Prostate gland (tissue), 2 donors: ENCODE measurements at regions not wholly inside any gene's neighbourhood (a gene's known extent, or its start where the extent isn't known, plus 50 kb on each side); places are given as distances from the start of the nearest gene placed in this dataset.
"Not testable (repeated sequence)": the region's sequence is repeated elsewhere in the genome, so short reads cannot be mapped to it uniquely, and the experiment has no call there.

Source experiments
- CTCF ChIP-seq, 4 experiments: fragments of 200-600 bp in 2 of 4; fragments of 450-650 bp in 2 of 4; sonication (generic) in 2 of 4; IDR thresholded peaks; 1 replicate in 3 of 4; 2 replicates in 1 of 4; pipeline ENCODE4 v1.5.1; 2016 to 2019; ENCODE audit warnings: antibody characterized with exemption in 4 of 4, mild to moderate bottlenecking in 2 of 4, moderate library complexity in 2 of 4
- POLR2A ChIP-seq: fragments of 450-650 bp; IDR thresholded peaks from one replicate; pipeline ENCODE4 v1.6.1; 2016; ENCODE audit warnings: antibody characterized with exemption, mild to moderate bottlenecking
- POLR2AphosphoS5 ChIP-seq: sonication (generic); formaldehyde crosslinking; IDR thresholded peaks from one replicate; pipeline ENCODE4 v1.6.1; 2017; ENCODE audit warnings: antibody characterized with exemption

GRCh38 chr5:166640136-166640535 lies 1651.3 kb upstream of the WWC1 start:
- not testable (repeated sequence) for TF ChIP-seq CTCF (IDR thresholded peaks at IDR 0.05); POLR2A; POLR2AphosphoS5
